ENCODE measurements at regions not wholly inside any gene's neighbourhood (a gene's known extent, or its start where the extent isn't known, plus 50 kb on each side); places are given as distances from the start of the nearest gene placed in this dataset.

GRCh38 chr1:199735660-199736059 is 291.9 kb upstream of the NR5A2 start:
- no peaks in the 10 kb centered on the region for H3K9me3 ChIP-seq (ENCODE audit: insufficient read depth, low read depth, low read length)
- H3K4me1 ChIP-seq (ENCODE audit: insufficient read depth, low read length): no peaks in the 10 kb centered on the region
- H3K27ac ChIP-seq (ENCODE audit: low read depth, low read length): no peak overlapping the region
- FAIRE-seq: no peak
- no peak overlapping the region for H2AFZ ChIP-seq (ENCODE audit: low read depth, low read length)
- no peaks in the 10 kb centered on the region for H3K36me3 ChIP-seq (ENCODE audit: insufficient read depth, low read length)
- TF ChIP-seq CTCF (IDR thresholded peaks at IDR 0.05; ENCODE audit: insufficient read depth, low read depth, low read length): no peak
- TF ChIP-seq EZH2 (IDR thresholded peaks at IDR 0.05; ENCODE audit: insufficient read depth, low read length): no peak
- peaks cover 3% of the 10 kb centered on the region for H3K9me3 Mint-ChIP-seq (ENCODE audit: unreplicated experiment)
- no peak overlapping the region for H3K4me3 ChIP-seq (ENCODE audit: insufficient read depth, low read depth, low read length)
- H3K4me2 ChIP-seq (ENCODE audit: low read length): no peak overlapping the region
- H4K20me1 ChIP-seq (ENCODE audit: insufficient read depth, low read length): no peaks in the 10 kb centered on the region
- H3K79me2 ChIP-seq (ENCODE audit: insufficient read depth, low read length): no peaks in the 10 kb centered on the region
- no peaks in the 10 kb centered on the region for H3K4me1 Mint-ChIP-seq (ENCODE audit: low read depth, unreplicated experiment)
- DNase-seq (ENCODE audit: low read depth): no peak
- peaks cover 5% of the 10 kb centered on the region for H3K27me3 Mint-ChIP-seq (ENCODE audit: low read depth, unreplicated experiment)
- no peaks in the 10 kb centered on the region for H3K27me3 ChIP-seq (ENCODE audit: insufficient read depth, low read length)
- H3K36me3 Mint-ChIP-seq (ENCODE audit: low read depth, unreplicated experiment): no peaks in the 10 kb centered on the region
- no peak overlapping the region for H3K27ac Mint-ChIP-seq (ENCODE audit: unreplicated experiment)
- no peak overlapping the region for H3K9ac ChIP-seq (ENCODE audit: low read length)
- H3K4me3 Mint-ChIP-seq (ENCODE audit: unreplicated experiment): no peak overlapping the region

GRCh38 chr1:199736646-199737045 is 290.9 kb upstream of the NR5A2 start:
- H3K27me3 ChIP-seq (ENCODE audit: insufficient read depth, low read length): no peaks in the 10 kb centered on the region
- Mint-ChIP-seq H3K36me3 (ENCODE audit: low read depth, unreplicated experiment) (no peaks in the 10 kb centered on the region), H3K4me3 (ENCODE audit: unreplicated experiment) (no peak overlapping the region), H3K27ac (ENCODE audit: unreplicated experiment) (no peak overlapping the region), H3K9me3 (ENCODE audit: unreplicated experiment) (peaks cover 2% of the 10 kb centered on the region), H3K4me1 (ENCODE audit: low read depth, unreplicated experiment) (no peaks in the 10 kb centered on the region), H3K27me3 (ENCODE audit: low read depth, unreplicated experiment) (peaks cover 5% of the 10 kb centered on the region)
- H3K4me1 ChIP-seq (ENCODE audit: insufficient read depth, low read length): no peaks in the 10 kb centered on the region
- no peak overlapping the region for H3K27ac ChIP-seq (ENCODE audit: low read depth, low read length)
- H3K36me3 ChIP-seq (ENCODE audit: insufficient read depth, low read length): no peaks in the 10 kb centered on the region
- no peak overlapping the region for H3K9ac ChIP-seq (ENCODE audit: low read length)
- no peak for DNase-seq (ENCODE audit: low read depth)
- no peak overlapping the region for H2AFZ ChIP-seq (ENCODE audit: low read depth, low read length)
- no peaks in the 10 kb centered on the region for H4K20me1 ChIP-seq (ENCODE audit: insufficient read depth, low read length)
- H3K4me3 ChIP-seq (ENCODE audit: insufficient read depth, low read depth, low read length): no peak overlapping the region
- H3K9me3 ChIP-seq (ENCODE audit: insufficient read depth, low read depth, low read length): no peaks in the 10 kb centered on the region
- H3K79me2 ChIP-seq (ENCODE audit: insufficient read depth, low read length): no peaks in the 10 kb centered on the region
- no peak overlapping the region for H3K4me2 ChIP-seq (ENCODE audit: low read length)
- no peak for FAIRE-seq
- TF ChIP-seq CTCF (IDR thresholded peaks at IDR 0.05; ENCODE audit: insufficient read depth, low read depth, low read length): no peak

- Mint-ChIP-seq H3K27ac (ENCODE audit: unreplicated experiment) (no peak overlapping the region), H3K27me3 (ENCODE audit: low read depth, unreplicated experiment) (peaks cover 1% of the 10 kb centered on the region), H3K4me3 (ENCODE audit: unreplicated experiment) (no peak overlapping the region), H3K36me3 (ENCODE audit: low read depth, unreplicated experiment) (no peaks in the 10 kb centered on the region), H3K9me3 (ENCODE audit: unreplicated experiment) (no peaks in the 10 kb centered on the region), H3K4me1 (ENCODE audit: low read depth, unreplicated experiment) (no peaks in the 10 kb centered on the region)
- H3K36me3 ChIP-seq (ENCODE audit: insufficient read depth, low read length): no peaks in the 10 kb centered on the region
- no peak for DNase-seq (ENCODE audit: low read depth)
- H3K27ac ChIP-seq (ENCODE audit: low read depth, low read length): no peak overlapping the region
- no peaks in the 10 kb centered on the region for H3K27me3 ChIP-seq (ENCODE audit: insufficient read depth, low read length)
- no peaks in the 10 kb centered on the region for H3K79me2 ChIP-seq (ENCODE audit: insufficient read depth, low read length)
- no peak overlapping the region for H2AFZ ChIP-seq (ENCODE audit: low read depth, low read length)
- no peak for FAIRE-seq
- no peak overlapping the region for H3K4me2 ChIP-seq (ENCODE audit: low read length)
- no peaks in the 10 kb centered on the region for H4K20me1 ChIP-seq (ENCODE audit: insufficient read depth, low read length)
- no peaks in the 10 kb centered on the region for H3K9me3 ChIP-seq (ENCODE audit: insufficient read depth, low read depth, low read length)
- H3K9ac ChIP-seq (ENCODE audit: low read length): no peak overlapping the region
- peaks cover 11% of the 10 kb centered on the region for H3K4me1 ChIP-seq (ENCODE audit: insufficient read depth, low read length)
- H3K4me3 ChIP-seq (ENCODE audit: insufficient read depth, low read depth, low read length): no peak overlapping the region
- TF ChIP-seq EZH2 (IDR thresholded peaks at IDR 0.05; ENCODE audit: insufficient read depth, low read length): no peak
- no peak for TF ChIP-seq CTCF (IDR thresholded peaks at IDR 0.05; ENCODE audit: insufficient read depth, low read depth, low read length)
Measured at GRCh38 chr1:199741586-199741985, 285.9 kb upstream of the NR5A2 start.

Measured in astrocyte (in vitro differentiated cells and primary cell).